Esophagus muscularis mucosa (tissue), 4 donors: ENCODE measurements at regions not wholly inside any gene's neighbourhood (a gene's known extent, or its start where the extent isn't known, plus 50 kb on each side); places are given as distances from the start of the nearest gene placed in this dataset.

Source experiments
- CTCF ChIP-seq, 3 experiments: fragments of 200-600 bp in 2 of 3; fragments of 450-650 bp in 1 of 3; sonication (generic) in 2 of 3; IDR thresholded peaks; one replicate each; pipeline ENCODE4 v1.5.1; 2017 to 2019; ENCODE audit warnings: antibody characterized with exemption in 3 of 3, mild to moderate bottlenecking in 2 of 3, moderate library complexity in 1 of 3
- EP300 ChIP-seq: sonication (generic); formaldehyde crosslinking; IDR thresholded peaks from one replicate; pipeline ENCODE4 v1.6.1; 2017; ENCODE audit warnings: antibody characterized with exemption
- POLR2A ChIP-seq: fragments of 450-650 bp; IDR thresholded peaks from one replicate; pipeline ENCODE4 v1.6.1; 2017; ENCODE audit warnings: antibody characterized with exemption, moderate library complexity, mild to moderate bottlenecking, low read depth
- POLR2AphosphoS5 ChIP-seq, 2 donors: sonication (generic); formaldehyde crosslinking; IDR thresholded peaks; one replicate each; pipeline ENCODE4 v1.6.1; 2017; ENCODE audit warnings: antibody characterized with exemption in 2 of 2

- no peak for TF ChIP-seq CTCF (IDR thresholded peaks at IDR 0.05)
- TF ChIP-seq POLR2A = no peak
- TF ChIP-seq POLR2AphosphoS5 (IDR thresholded peaks at IDR 0.05) = no peak
- TF ChIP-seq EP300 = no peak
These were observed 130.4 kb downstream of the CHST1 start for GRCh38 chr11:45535033-45535432.
